Fibroblast of pulmonary artery (primary cell): ENCODE measurements at regions not wholly inside any gene's neighbourhood (a gene's known extent, or its start where the extent isn't known, plus 50 kb on each side); places are given as distances from the start of the nearest gene placed in this dataset.

Experiments used
- DNase-seq: peaks from one replicate; pipeline ENCODE4 v3.0.0-alpha.2; 2010; ENCODE audit warnings: low read depth
- H3K4me3 ChIP-seq: replicated peaks from 2 replicates; pipeline ENCODE4 v1.5.1; 2011; ENCODE audit warnings: low read depth, mild to moderate bottlenecking, control low read depth, low read length, moderate library complexity
- CTCF ChIP-seq: IDR thresholded peaks from 2 replicates; pipeline ENCODE4 v1.5.1; 2011; ENCODE audit warnings: mild to moderate bottlenecking, control low read depth, low read length, inconsistent platforms; ENCODE audit errors: missing control alignments

- DNase-seq = no peak
- TF ChIP-seq CTCF = no peak
- H3K4me3 ChIP-seq = no peak overlapping the region
Measured at GRCh38 chr3:148078658-148079057, 619.0 kb upstream of the AGTR1 start.

DNA sequence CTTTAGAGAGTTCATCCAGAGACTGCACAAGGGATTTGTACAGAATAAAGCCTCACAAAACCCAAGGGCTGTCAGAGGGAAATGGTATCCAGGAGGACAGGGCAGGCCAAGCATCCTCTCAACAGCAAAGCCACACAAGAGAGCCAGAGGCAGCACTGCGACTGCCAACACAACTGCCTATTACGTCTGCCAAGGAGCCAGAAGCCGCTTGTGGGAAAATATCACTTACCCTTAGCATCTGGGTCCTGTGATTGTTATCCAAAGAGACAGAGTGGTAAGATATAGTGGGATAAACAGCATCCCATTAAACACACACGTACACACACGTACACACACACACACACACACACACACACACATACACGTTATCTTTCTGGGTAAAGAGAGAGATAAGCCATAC lies 618.3 kb upstream of the AGTR1 start:
- no peak for DNase-seq
- no peak overlapping the region for H3K4me3 ChIP-seq
- no peak for TF ChIP-seq CTCF

DNA sequence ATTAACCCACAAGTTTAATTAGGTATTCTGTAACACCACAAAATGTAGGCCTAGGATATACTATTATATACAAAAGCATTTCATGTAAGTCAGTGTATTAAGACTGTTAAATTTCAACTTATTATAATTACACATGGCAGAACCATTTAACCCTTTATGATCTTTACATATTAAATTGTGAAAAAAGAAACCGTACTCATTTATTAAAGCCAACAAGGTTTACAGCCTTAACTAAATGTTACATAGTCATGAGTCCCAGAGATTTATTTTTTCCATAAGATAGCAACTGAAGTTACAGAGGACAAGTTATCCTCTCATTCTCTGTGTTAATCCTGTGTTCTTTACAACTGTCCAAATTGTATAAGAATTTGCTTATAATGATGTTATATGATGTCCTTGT lies 615.8 kb upstream of the AGTR1 start:
- DNase-seq = no peak
- TF ChIP-seq CTCF = no peak
- H3K4me3 ChIP-seq = no peak overlapping the region

DNA sequence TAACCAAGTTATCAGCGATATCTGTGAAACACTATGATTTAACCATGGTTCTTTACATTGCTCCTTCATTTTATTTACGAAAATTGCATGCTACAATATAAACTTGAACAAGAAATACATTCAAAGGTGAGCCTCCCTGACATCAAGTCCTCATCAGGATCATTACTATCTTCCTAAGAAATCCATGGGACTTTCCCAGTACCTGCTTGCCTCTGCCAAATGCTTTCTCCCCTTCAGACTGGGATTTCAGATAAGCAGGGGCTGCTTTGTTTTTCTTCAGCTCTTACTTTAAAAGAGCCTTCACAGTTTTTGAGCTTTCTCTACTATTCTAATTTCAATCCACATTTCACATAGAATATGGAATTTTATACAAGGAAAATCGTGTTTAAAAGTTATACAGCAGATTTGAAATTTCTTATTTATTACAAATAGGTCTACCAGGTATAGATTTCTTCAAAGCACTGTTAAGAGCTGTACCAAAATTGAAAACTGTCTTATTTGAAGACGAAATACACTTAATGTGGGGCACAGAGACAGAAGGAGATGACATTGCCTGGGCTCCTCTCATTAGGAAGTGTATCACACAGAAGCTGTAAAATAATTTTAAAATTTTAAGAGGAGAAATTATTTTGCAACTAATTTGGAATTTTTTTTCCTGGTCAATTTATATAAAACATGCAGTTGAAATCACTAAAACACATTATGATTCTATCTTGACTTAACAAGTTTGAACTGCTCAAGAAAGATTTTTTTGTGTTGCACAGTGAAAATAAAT lies 615.0 kb upstream of the AGTR1 start:
- no peak for TF ChIP-seq CTCF
- no peak for DNase-seq
- no peak overlapping the region for H3K4me3 ChIP-seq

- H3K4me3 ChIP-seq = no peak overlapping the region
Measured at GRCh38 chr3:148083526-148084182, 614.0 kb upstream of the AGTR1 start.

GRCh38 chr3:148084931-148085330 lies 612.8 kb upstream of the AGTR1 start:
- TF ChIP-seq CTCF = no peak
- DNase-seq = no peak
- no peak overlapping the region for H3K4me3 ChIP-seq

More at GRCh38 chr3:148083526-148084182, 614.0 kb upstream of the AGTR1 start:
- DNase-seq = no peak
- no peak for TF ChIP-seq CTCF
